CD14-positive monocyte (primary cell): ENCODE measurements at regions not wholly inside any gene's neighbourhood (a gene's known extent, or its start where the extent isn't known, plus 50 kb on each side); places are given as distances from the start of the nearest gene placed in this dataset.

Source experiments
- DNase-seq, 3 donors: peaks; one replicate each; pipeline ENCODE4 v3.0.0-alpha.2; 2011 to 2022
- H2AFZ ChIP-seq: 2 replicates; pipeline ENCODE4 v1.6.0; 2012; ENCODE audit warnings: mild to moderate bottlenecking, low read depth, low read length, inconsistent platforms; ENCODE audit not compliant: insufficient read depth, poor library complexity, severe bottlenecking
- H3K27ac ChIP-seq, 2 donors: 1 replicate in 1 of 2; 2 replicates in 1 of 2; pipeline ENCODE4 v1.5.1; 2012 to 2013; ENCODE audit warnings: low read length in 2 of 2, control low read depth in 1 of 2, inconsistent platforms in 1 of 2, low read depth in 1 of 2, mild to moderate bottlenecking in 1 of 2
- H3K27me3 ChIP-seq, 2 donors: one replicate each; pipeline versions ENCODE4 v1.6.0 to v1.6.1; 2011 to 2013; ENCODE audit warnings: low read length in 2 of 2; ENCODE audit not compliant: control insufficient read depth in 2 of 2, insufficient read depth in 2 of 2
- H3K36me3 ChIP-seq, 2 donors: replicated peaks in 1 of 2; 1 replicate in 1 of 2; 2 replicates in 1 of 2; pipeline versions ENCODE4 v1.5.1 to v1.6.1; 2012 to 2013; ENCODE audit warnings: low read length in 2 of 2, control low read depth in 1 of 2, inconsistent platforms in 1 of 2, mild to moderate bottlenecking in 1 of 2; ENCODE audit not compliant: insufficient read depth in 2 of 2, control insufficient read depth in 1 of 2
- H3K4me1 ChIP-seq, 2 donors: 1 replicate in 1 of 2; 2 replicates in 1 of 2; pipeline versions ENCODE4 v1.5.1 to v1.6.1; 2012 to 2013; ENCODE audit warnings: low read length in 2 of 2, control low read depth in 1 of 2, inconsistent platforms in 1 of 2, mild to moderate bottlenecking in 1 of 2, moderate library complexity in 1 of 2; ENCODE audit not compliant: insufficient read depth in 2 of 2, control insufficient read depth in 1 of 2
- H3K4me2 ChIP-seq: replicated peaks from 2 replicates; pipeline ENCODE3; 2012; ENCODE audit warnings: low read length, moderate library complexity, mild to moderate bottlenecking; ENCODE audit not compliant: poor library complexity, severe bottlenecking; ENCODE audit errors: extremely low read depth
- H3K4me3 ChIP-seq, 3 experiments: fragments of 200-600 bp in 1 of 3; sonication (generic) in 1 of 3; replicated peaks in 1 of 3; 1 replicate in 2 of 3; 2 replicates in 1 of 3; pipeline ENCODE4 v1.5.1; 2011 to 2013; ENCODE audit warnings: low read length in 3 of 3, mild to moderate bottlenecking in 3 of 3, control low read depth in 2 of 3, low read depth in 2 of 3, inconsistent platforms in 1 of 3, moderate library complexity in 1 of 3
- H3K79me2 ChIP-seq: 2 replicates; pipeline ENCODE4 v1.6.0; 2012; ENCODE audit warnings: mild to moderate bottlenecking, control low read depth, inconsistent platforms, low read length, moderate library complexity; ENCODE audit not compliant: insufficient read depth
- H3K9ac ChIP-seq: 2 replicates; pipeline ENCODE4 v1.6.0; 2017; ENCODE audit warnings: low read length, mild to moderate bottlenecking; ENCODE audit not compliant: insufficient read depth, poor library complexity, severe bottlenecking
- H3K9me3 ChIP-seq, 2 donors: replicated peaks in 1 of 2; 1 replicate in 1 of 2; 2 replicates in 1 of 2; pipeline versions ENCODE4 v1.5.1 to v1.6.1; 2012 to 2013; ENCODE audit warnings: low read length in 2 of 2, control low read depth in 1 of 2; ENCODE audit not compliant: control insufficient read depth in 1 of 2, insufficient read depth in 1 of 2
- H4K20me1 ChIP-seq: 2 replicates; pipeline ENCODE4 v1.6.0; 2012; ENCODE audit warnings: mild to moderate bottlenecking, low read length, control low read depth, moderate library complexity; ENCODE audit not compliant: insufficient read depth
- H3K27ac Mint-ChIP-seq, 7 donors: one replicate each; pipeline ENCODE4 v1.8.0; 2020; ENCODE audit warnings: mild to moderate bottlenecking in 7 of 7, mixed read lengths in 7 of 7, moderate library complexity in 6 of 7, inconsistent platforms in 2 of 7
- H3K27me3 Mint-ChIP-seq, 3 donors: one replicate each; pipeline ENCODE4 v1.8.0; 2021 to 2022; ENCODE audit warnings: low read depth in 3 of 3, mild to moderate bottlenecking in 3 of 3, mixed read lengths in 3 of 3, moderate library complexity in 3 of 3, inconsistent platforms in 1 of 3
- H3K36me3 Mint-ChIP-seq, 2 donors: one replicate each; pipeline ENCODE4 v1.8.0; 2020; ENCODE audit warnings: mixed read lengths in 2 of 2, inconsistent platforms in 1 of 2, mild to moderate bottlenecking in 1 of 2
- H3K4me1 Mint-ChIP-seq: one replicate; pipeline ENCODE4 v1.8.0; 2020; ENCODE audit warnings: mild to moderate bottlenecking, mixed read lengths
- H3K4me3 Mint-ChIP-seq, 2 donors: one replicate each; pipeline ENCODE4 v1.8.0; 2020; ENCODE audit warnings: mild to moderate bottlenecking in 2 of 2, mixed read lengths in 2 of 2, moderate library complexity in 1 of 2
- H3K9me3 Mint-ChIP-seq, 7 donors: one replicate each; pipeline ENCODE4 v1.8.0; 2020 to 2022; ENCODE audit warnings: mixed read lengths in 7 of 7, mild to moderate bottlenecking in 6 of 7, moderate library complexity in 6 of 7, inconsistent platforms in 2 of 7
- CTCF ChIP-seq: fragments of 200-600 bp; IDR thresholded peaks from one replicate; pipeline ENCODE4 v1.8.0; 2022; ENCODE audit warnings: antibody characterized with exemption, mild to moderate bottlenecking
- WGBS: methylation state at CpG from one replicate; pipeline ENCODE4 v1.1.5; 2013; ENCODE audit warnings: missing lambda C conversion rate; ENCODE audit not compliant: insufficient coverage; 5-methylcytosine and 5-hydroxymethylcytosine counted together
- intact Hi-C, 2 donors: fragments of 100-400 bp; cut with micrococcal nuclease; formaldehyde crosslinking; loops; one replicate each; pipeline versions ENCODE4 v1.15.0 to v1.15.1; 2023

DNA sequence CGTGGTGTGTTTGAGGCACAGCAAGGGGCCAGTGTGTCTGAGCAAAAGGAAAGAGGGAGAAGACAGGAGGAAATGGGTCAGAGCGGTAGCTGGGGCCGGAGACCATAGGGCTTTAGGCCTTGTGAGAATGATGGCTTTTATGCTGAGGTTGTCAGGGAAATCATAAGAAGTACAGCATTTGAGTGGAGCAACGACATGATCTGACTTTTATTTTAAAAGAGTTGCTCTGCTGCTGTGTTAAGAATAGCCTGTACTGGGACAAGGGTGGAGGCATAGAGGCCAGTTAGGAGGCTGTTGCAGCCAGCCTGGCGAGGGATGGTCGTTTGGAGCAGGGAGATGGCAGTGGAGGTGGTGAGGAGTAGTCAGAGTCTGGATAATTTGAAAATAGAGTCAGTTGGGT, 174.3 kb downstream of the SNX10 start:
- Histone ChIP-seq H3K27ac (no peak overlapping the region), H3K4me1 (peaks cover 5% of the 10 kb centered on the region in 2 donors), H3K9me3 (no peaks in the 10 kb centered on the region), H3K9ac (no peak overlapping the region), H3K4me2 (no peak overlapping the region), H3K4me3 (no peak overlapping the region), H3K27me3 (no peaks in the 10 kb centered on the region), H3K36me3 (no peaks in the 10 kb centered on the region), H2AFZ (no peak overlapping the region), H4K20me1 (no peaks in the 10 kb centered on the region), H3K79me2 (no peaks in the 10 kb centered on the region)
- no peak for DNase-seq
- Mint-ChIP-seq H3K36me3 (no peaks in the 10 kb centered on the region), H3K4me3 (no peak overlapping the region), H3K9me3 (no peaks in the 10 kb centered on the region), H3K4me1 (peaks cover 5% of the 10 kb centered on the region), H3K27me3 (no peaks in the 10 kb centered on the region), H3K27ac (no peak overlapping the region)
- 98% methylated on average over 6 of the region's 6 CpGs for WGBS
- no peak for TF ChIP-seq CTCF
- intact Hi-C loops = no loop called here

DNA sequence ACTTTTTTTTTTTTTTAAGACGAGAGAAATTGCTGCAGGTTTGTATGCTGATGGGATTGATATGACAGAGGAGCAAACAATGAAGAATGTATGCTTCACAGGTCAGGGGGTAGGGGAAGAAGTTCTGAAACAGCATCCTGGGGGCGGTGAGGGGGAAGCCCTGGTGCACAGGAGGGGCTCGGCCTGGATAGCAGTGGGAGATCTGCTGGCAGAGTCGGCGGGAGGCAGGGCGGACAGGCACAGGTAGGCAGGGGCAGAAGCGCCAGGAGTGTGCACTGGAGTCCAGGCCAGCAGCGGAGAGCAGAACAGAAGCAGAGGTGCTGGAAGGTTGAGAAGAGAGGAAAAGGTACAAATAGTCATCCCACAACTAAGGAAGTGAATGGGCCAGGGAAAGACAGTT, 175.4 kb downstream of the SNX10 start:
- Mint-ChIP-seq H3K27me3 (peaks cover 0 to 2% (median 0%) of the 10 kb centered on the region in 3 donors), H3K36me3 (no peaks in the 10 kb centered on the region), H3K27ac (no peak overlapping the region), H3K4me3 (no peak overlapping the region), H3K9me3 (no peaks in the 10 kb centered on the region), H3K4me1 (no peaks in the 10 kb centered on the region)
- Histone ChIP-seq H3K9me3 (no peaks in the 10 kb centered on the region), H3K9ac (no peak overlapping the region), H3K4me2 (no peak overlapping the region), H3K36me3 (no peaks in the 10 kb centered on the region), H3K4me3 (no peak overlapping the region), H3K79me2 (no peaks in the 10 kb centered on the region), H3K27ac (no peak overlapping the region), H3K4me1 (no peaks in the 10 kb centered on the region), H4K20me1 (no peaks in the 10 kb centered on the region), H3K27me3 (no peaks in the 10 kb centered on the region), H2AFZ (no peak overlapping the region)
- TF ChIP-seq CTCF = no peak
- 100% methylated on average over 3 of the region's 8 CpGs for WGBS
- intact Hi-C loops = no loop called here
- DNase-seq = no peak
